OCI-LY7 (cell line): ENCODE measurements at regions not wholly inside any gene's neighbourhood (a gene's known extent, or its start where the extent isn't known, plus 50 kb on each side); places are given as distances from the start of the nearest gene placed in this dataset.

Experiments used
- BruUV-seq: library from RNA; stranded (reverse); fragments of 400-500 nt; replicated peaks from 2 replicates; lab custom pipeline; 2021; lab: Mats Ljungman, UMichigan
- CTCF ChIA-PET: fragments of 300-600 bp; sonication (Branson Sonifier 250); formaldehyde crosslinking; loops from one replicate; lab custom pipeline; 2022; ENCODE audit warnings: antibody characterized with exemption; ENCODE audit not compliant: unreplicated experiment; lab: Charles Lee
- POLR2A ChIA-PET: fragments of 300-600 bp; sonication (Branson Sonifier 250); formaldehyde crosslinking; loops from one replicate; lab custom pipeline; 2022; ENCODE audit warnings: antibody characterized with exemption; lab: Charles Lee
- DNase-seq: peaks from one replicate; pipeline ENCODE4 v3.0.0-alpha.2; 2015; ENCODE audit warnings: low spot score
- H2AFZ ChIP-seq: fragments of 200-600 bp; sonication (generic), shearing (Covaris generic); 2 replicates; pipeline ENCODE4 v1.6.1; 2014; ENCODE audit warnings: mild to moderate bottlenecking, antibody characterized with exemption, low read length, moderate library complexity
- H3K27ac ChIP-seq: fragments of 200-600 bp; sonication (generic); 2 replicates; pipeline ENCODE4 v1.5.1; 2014; ENCODE audit warnings: mixed run types, low read depth, mild to moderate bottlenecking, moderate library complexity, low read length, inconsistent platforms; ENCODE audit not compliant: poor library complexity, severe bottlenecking
- H3K36me3 ChIP-seq: fragments of 200-600 bp; sonication (generic); 2 replicates; pipeline ENCODE4 v1.6.1; 2014; ENCODE audit warnings: mild to moderate bottlenecking, antibody characterized with exemption, low read length, moderate library complexity, mixed read lengths; ENCODE audit not compliant: insufficient read depth
- H3K4me1 ChIP-seq: fragments of 200-600 bp; sonication (generic); 2 replicates; pipeline ENCODE4 v1.5.1; 2014; ENCODE audit warnings: mild to moderate bottlenecking, low read length; ENCODE audit not compliant: insufficient read depth, poor library complexity, severe bottlenecking
- H3K4me2 ChIP-seq: fragments of 200-600 bp; sonication (generic); 2 replicates; pipeline ENCODE4 v1.6.1; 2014; ENCODE audit warnings: mild to moderate bottlenecking, low read length
- H3K4me3 ChIP-seq: fragments of 200-600 bp; sonication (generic); 2 replicates; pipeline ENCODE4 v1.5.1; 2014; ENCODE audit warnings: mild to moderate bottlenecking, low read depth, low read length; ENCODE audit not compliant: poor library complexity, severe bottlenecking
- H3K79me2 ChIP-seq: fragments of 200-600 bp; sonication (generic); 2 replicates; pipeline ENCODE4 v1.6.1; 2016; ENCODE audit warnings: low read depth, mild to moderate bottlenecking, low read length, moderate library complexity, mixed read lengths; ENCODE audit not compliant: insufficient read depth
- H3K9me2 ChIP-seq: fragments of 200-600 bp; sonication (generic); 2 replicates; pipeline ENCODE4 v1.6.1; 2016; ENCODE audit warnings: mild to moderate bottlenecking, low read length, mixed read lengths; ENCODE audit not compliant: insufficient read depth
- H3K9me3 ChIP-seq: fragments of 200-600 bp; sonication (generic); 2 replicates; pipeline ENCODE4 v1.6.1; 2014; ENCODE audit warnings: mild to moderate bottlenecking, mixed run types, low read length, mixed read lengths
- H4K20me1 ChIP-seq: fragments of 200-600 bp; sonication (generic); 2 replicates; pipeline ENCODE4 v1.6.1; 2014; ENCODE audit warnings: mild to moderate bottlenecking, antibody characterized with exemption, low read length, moderate library complexity, mixed read lengths; ENCODE audit not compliant: insufficient read depth
- CTCF ChIP-seq: fragments of 200-600 bp; sonication (generic); conservative IDR thresholded peaks from 2 replicates; pipeline ENCODE4 v1.5.1; 2014; ENCODE audit warnings: mild to moderate bottlenecking, antibody characterized with exemption, low read length, moderate library complexity, mixed read lengths
- EZH2phosphoT487 ChIP-seq: fragments of 200-600 bp; sonication (generic); IDR thresholded peaks from 2 replicates; pipeline ENCODE4 v1.6.1; 2018; ENCODE audit warnings: low read depth, borderline replicate concordance, mild to moderate bottlenecking, mixed run types, antibody characterized with exemption, low read length, moderate library complexity, mixed read lengths
- intact Hi-C: fragments of 100-400 bp; cut with micrococcal nuclease; formaldehyde crosslinking; loops from one replicate; pipeline ENCODE4 v1.10.0; 2022; ENCODE audit not compliant: unreplicated experiment

DNA sequence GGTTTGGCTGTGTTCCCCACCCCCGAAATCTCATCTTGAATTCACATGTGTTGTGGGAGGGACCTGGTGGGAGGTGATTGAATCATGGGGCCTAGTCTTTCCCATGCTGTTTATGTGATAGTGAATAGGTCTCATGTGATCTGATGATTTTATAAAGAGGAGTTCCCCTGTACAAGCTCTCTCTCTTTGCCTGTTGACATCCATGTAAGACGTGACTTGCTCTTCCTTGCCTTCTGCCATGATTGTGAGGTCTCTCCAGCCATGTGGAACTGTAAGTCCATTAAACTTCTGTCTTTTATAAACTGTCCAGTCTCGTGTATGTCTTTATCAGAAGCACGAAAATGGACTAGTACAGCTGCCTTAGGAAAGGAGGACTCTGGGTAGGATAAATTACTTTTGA is 976.7 kb downstream of the MCTP2 start:
- Histone ChIP-seq H3K79me2 (no peaks in the 10 kb centered on the region), H3K4me1 (no peaks in the 10 kb centered on the region), H3K9me2 (no peaks in the 10 kb centered on the region), H4K20me1 (no peaks in the 10 kb centered on the region), H3K27ac (no peak overlapping the region), H2AFZ (no peak overlapping the region), H3K4me2 (no peak overlapping the region), H3K36me3 (no peaks in the 10 kb centered on the region), H3K4me3 (no peak overlapping the region), H3K9me3 (no peaks in the 10 kb centered on the region)
- DNase-seq: no peak
- TF ChIP-seq EZH2phosphoT487 (no peak), CTCF (no peak)
- CTCF ChIA-PET: no interaction called here
- BruUV-seq: no TSS peak
- POLR2A ChIA-PET: no interaction called here
- intact Hi-C loops: no loop called here

- no peak overlapping the region for H2AFZ ChIP-seq
- H3K4me3 ChIP-seq: no peak overlapping the region
- no peak for TF ChIP-seq CTCF
- TF ChIP-seq EZH2phosphoT487: no peak
- no peak overlapping the region for H3K4me2 ChIP-seq
- ChIA-PET POLR2A (no interaction called here), CTCF (no interaction called here)
- no peaks in the 10 kb centered on the region for H3K9me2 ChIP-seq
- H3K79me2 ChIP-seq: no peaks in the 10 kb centered on the region
- DNase-seq: no peak
- no peaks in the 10 kb centered on the region for H3K4me1 ChIP-seq
- intact Hi-C loops: no loop called here
- no TSS peak for BruUV-seq
- no peak overlapping the region for H3K27ac ChIP-seq
- H3K9me3 ChIP-seq: no peaks in the 10 kb centered on the region
- no peaks in the 10 kb centered on the region for H3K36me3 ChIP-seq
- H4K20me1 ChIP-seq: no peaks in the 10 kb centered on the region
Measured at GRCh38 chr15:95208988-95209387, 977.6 kb downstream of the MCTP2 start.

GRCh38 chr15:95210436-95210981 is 979.1 kb downstream of the MCTP2 start:
- H3K27ac ChIP-seq: no peak overlapping the region
- POLR2A ChIA-PET: no interaction called here
- H3K9me2 ChIP-seq: no peaks in the 10 kb centered on the region
- DNase-seq: no peak
- no peaks in the 10 kb centered on the region for H3K4me1 ChIP-seq
- CTCF ChIA-PET: no interaction called here
- intact Hi-C loops: no loop called here
- TF ChIP-seq EZH2phosphoT487 (no peak), CTCF (no peak)
- no peak overlapping the region for H3K4me2 ChIP-seq
- H3K36me3 ChIP-seq: no peaks in the 10 kb centered on the region
- H3K4me3 ChIP-seq: no peak overlapping the region
- H3K79me2 ChIP-seq: no peaks in the 10 kb centered on the region
- no peak overlapping the region for H2AFZ ChIP-seq
- no TSS peak for BruUV-seq
- no peaks in the 10 kb centered on the region for H3K9me3 ChIP-seq
- H4K20me1 ChIP-seq: no peaks in the 10 kb centered on the region
